ENCODE measurements at regions not wholly inside any gene's neighbourhood (a gene's known extent, or its start where the extent isn't known, plus 50 kb on each side); places are given as distances from the start of the nearest gene placed in this dataset.

DNA sequence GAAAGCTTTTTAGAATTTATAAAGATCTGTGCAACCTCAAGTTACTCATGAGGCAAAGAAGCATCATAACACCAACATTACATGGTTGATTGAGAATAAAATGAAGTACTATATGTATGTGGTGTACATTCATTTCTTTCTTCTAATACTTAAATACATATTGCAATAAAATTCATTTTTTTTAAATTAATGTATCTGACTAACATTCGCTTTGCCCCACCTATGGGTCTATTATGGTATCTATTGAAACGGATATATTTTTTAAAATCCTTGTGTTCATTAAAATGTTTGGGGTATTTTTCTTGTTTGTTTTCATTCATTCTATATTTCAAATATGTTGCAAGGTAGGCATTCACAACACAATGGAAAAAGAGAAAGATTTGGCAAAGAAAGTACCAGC is 237.5 kb downstream of the DSEL start:
- no peak overlapping the region for H3K14ac ChIP-seq (ENCODE audit: low read length)
- no peaks in the 10 kb centered on the region for H3K4me1 ChIP-seq (ENCODE audit: control insufficient read depth in 2 of 2, insufficient read depth in 1 of 2, low read depth in 1 of 2, low read length in 2 of 2)
- no peaks in the 10 kb centered on the region for H3K79me1 ChIP-seq (ENCODE audit: low read depth, low read length)
- no peak overlapping the region for H2AFZ ChIP-seq (ENCODE audit: low read length)
- no peak overlapping the region for H2BK15ac ChIP-seq (ENCODE audit: low read length)
- no peak for DNase-seq (ENCODE audit: low spot score)
- H3K4ac ChIP-seq (ENCODE audit: low read length) = no peak overlapping the region
- H3K27me3 ChIP-seq (ENCODE audit: control insufficient read depth in 3 of 3, insufficient read depth in 3 of 3, low read depth in 1 of 3, low read length in 3 of 3) = no peaks in the 10 kb centered on the region
- no peak overlapping the region for H4K8ac ChIP-seq (ENCODE audit: low read depth, low read length)
- H2BK120ac ChIP-seq (ENCODE audit: low read depth, low read length) = no peak overlapping the region
- H3K27ac ChIP-seq (replicated peaks; ENCODE audit: low read length) = no peak overlapping the region
- no peak overlapping the region for H4K91ac ChIP-seq (ENCODE audit: low read depth, low read length, poor library complexity)
- no peak overlapping the region for H3K4me2 ChIP-seq (ENCODE audit: insufficient read depth, low read length, poor library complexity, severe bottlenecking)
- no peak overlapping the region for H3K23ac ChIP-seq (ENCODE audit: low read depth, low read length, poor library complexity)
- H2BK12ac ChIP-seq (ENCODE audit: low read length) = no peak overlapping the region
- no peak overlapping the region for H2AK5ac ChIP-seq (ENCODE audit: low read depth, low read length)
- no peaks in the 10 kb centered on the region for H3K36me3 ChIP-seq (replicated peaks in 1 of 2; ENCODE audit: control insufficient read depth in 2 of 2, insufficient read depth in 2 of 2, low read length in 2 of 2)
- no peak overlapping the region for H3K9ac ChIP-seq (ENCODE audit: low read depth, low read length, poor library complexity)
- no peak overlapping the region for H2BK5ac ChIP-seq (ENCODE audit: low read length)
- H3K9me3 ChIP-seq (replicated peaks in 1 of 2; ENCODE audit: control insufficient read depth in 2 of 2, insufficient read depth in 1 of 2, low read depth in 1 of 2, low read length in 2 of 2) = no peaks in the 10 kb centered on the region
- no CpG with 5 or more reads among the region's 2 CpGs for WGBS, 2 donors (ENCODE audit: extremely low coverage in 2 of 2, insufficient read length in 2 of 2, insufficient replicate concordance in 1 of 2)
- H3K4me3 ChIP-seq (ENCODE audit: low read length in 2 of 2) = no peak overlapping the region
- no peak overlapping the region for H3K18ac ChIP-seq (ENCODE audit: low read length)

DNA sequence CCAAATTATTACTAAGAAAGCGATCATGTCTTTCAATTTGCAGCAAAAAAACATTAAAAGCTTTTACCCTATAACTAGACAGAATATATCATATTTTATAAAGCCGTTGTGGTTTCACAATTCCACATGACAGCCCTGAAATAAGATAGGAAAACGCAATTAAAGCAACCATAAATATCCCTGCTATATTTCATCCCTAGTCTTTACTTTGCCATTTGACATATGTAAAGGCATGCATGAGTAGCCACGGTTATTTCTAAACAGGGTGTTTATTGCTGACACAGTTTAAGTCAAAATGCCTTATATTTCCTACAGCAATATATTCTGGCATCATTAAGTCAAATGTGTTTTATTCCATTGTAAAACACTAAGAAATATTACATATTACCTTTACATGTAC is 239.9 kb downstream of the DSEL start:
- Histone ChIP-seq H3K9me3 (replicated peaks in 1 of 2; ENCODE audit: control insufficient read depth in 2 of 2, insufficient read depth in 1 of 2, low read depth in 1 of 2, low read length in 2 of 2) (no peaks in the 10 kb centered on the region), H3K79me1 (ENCODE audit: low read depth, low read length) (no peaks in the 10 kb centered on the region), H3K4me1 (ENCODE audit: control insufficient read depth in 2 of 2, insufficient read depth in 1 of 2, low read depth in 1 of 2, low read length in 2 of 2) (no peaks in the 10 kb centered on the region), H3K4ac (ENCODE audit: low read length) (no peak overlapping the region), H3K4me3 (ENCODE audit: low read length in 2 of 2) (no peak overlapping the region), H2AK5ac (ENCODE audit: low read depth, low read length) (no peak overlapping the region), H2BK120ac (ENCODE audit: low read depth, low read length) (no peak overlapping the region), H3K27me3 (ENCODE audit: control insufficient read depth in 3 of 3, insufficient read depth in 3 of 3, low read depth in 1 of 3, low read length in 3 of 3) (no peaks in the 10 kb centered on the region), H3K4me2 (ENCODE audit: insufficient read depth, low read length, poor library complexity, severe bottlenecking) (no peak overlapping the region), H4K91ac (ENCODE audit: low read depth, low read length, poor library complexity) (no peak overlapping the region), H3K9ac (ENCODE audit: low read depth, low read length, poor library complexity) (no peak overlapping the region), H3K27ac (replicated peaks; ENCODE audit: low read length) (no peak overlapping the region), H4K8ac (ENCODE audit: low read depth, low read length) (no peak overlapping the region), H2BK12ac (ENCODE audit: low read length) (no peak overlapping the region), H3K18ac (ENCODE audit: low read length) (no peak overlapping the region), H2BK5ac (ENCODE audit: low read length) (no peak overlapping the region), H3K14ac (ENCODE audit: low read length) (no peak overlapping the region), H3K36me3 (replicated peaks in 1 of 2; ENCODE audit: control insufficient read depth in 2 of 2, insufficient read depth in 2 of 2, low read length in 2 of 2) (no peaks in the 10 kb centered on the region), H3K23ac (ENCODE audit: low read depth, low read length, poor library complexity) (no peak overlapping the region), H2AFZ (ENCODE audit: low read length) (no peak overlapping the region), H2BK15ac (ENCODE audit: low read length) (no peak overlapping the region)
- DNase-seq (ENCODE audit: low spot score) = no peak
- whole genome bisulfite sequencing, 2 donors (ENCODE audit: extremely low coverage in 2 of 2, insufficient read length in 2 of 2, insufficient replicate concordance in 1 of 2) = no CpG with 5 or more reads among the region's 4 CpGs

DNA sequence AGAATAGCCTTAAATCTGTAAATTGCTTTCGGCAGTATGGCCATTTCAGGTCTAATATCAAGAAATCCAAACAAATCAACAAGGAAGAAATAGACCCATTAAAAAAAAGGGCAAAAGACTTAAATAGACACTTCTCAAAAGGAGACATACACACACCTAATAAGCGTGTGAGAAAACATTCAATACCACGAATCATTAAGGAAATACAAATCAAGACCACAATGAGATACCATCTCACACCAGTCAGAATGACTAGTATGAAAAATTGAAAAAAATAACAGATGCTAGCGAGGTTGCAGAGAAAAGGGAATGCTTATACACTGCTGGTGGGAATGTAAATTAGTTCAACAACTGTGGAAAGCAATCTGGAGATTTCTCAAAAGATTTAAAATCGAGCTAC is 243.2 kb downstream of the DSEL start:
- WGBS, 2 donors (ENCODE audit: extremely low coverage in 2 of 2, insufficient read length in 2 of 2, insufficient replicate concordance in 1 of 2) = no CpG with 5 or more reads among the region's 5 CpGs
- no peak overlapping the region for H4K91ac ChIP-seq (ENCODE audit: low read depth, low read length, poor library complexity)

DNA sequence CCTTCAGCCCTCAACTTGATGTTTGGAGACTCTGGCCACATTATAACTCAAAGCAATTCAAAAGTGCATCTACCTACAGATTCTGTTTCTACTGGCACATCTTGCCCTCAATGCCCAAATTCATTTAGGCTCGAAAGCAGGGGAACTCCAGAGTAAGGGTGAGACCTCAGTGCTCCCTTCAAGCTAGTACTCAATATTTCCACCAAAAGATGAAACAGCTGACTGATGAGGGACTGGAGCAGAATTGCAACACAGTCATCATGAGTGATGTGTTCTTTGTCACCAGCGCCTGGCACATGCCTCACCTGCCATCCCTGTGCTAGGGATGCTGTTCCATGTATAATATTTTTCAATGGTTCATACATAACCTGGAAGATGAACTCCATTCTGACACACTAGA is 247.3 kb downstream of the DSEL start:
- peaks cover 0 to 2% of the 10 kb centered on the region in 2 donors for H3K4me1 ChIP-seq (ENCODE audit: control insufficient read depth in 2 of 2, insufficient read depth in 1 of 2, low read depth in 1 of 2, low read length in 2 of 2)
- no peak overlapping the region for H3K23ac ChIP-seq (ENCODE audit: low read depth, low read length, poor library complexity)
- no peak overlapping the region for H3K4ac ChIP-seq (ENCODE audit: low read length)
- no peak overlapping the region for H4K91ac ChIP-seq (ENCODE audit: low read depth, low read length, poor library complexity)
- H3K14ac ChIP-seq (ENCODE audit: low read length) = no peak overlapping the region
- H3K4me3 ChIP-seq (ENCODE audit: low read length in 2 of 2) = no peak overlapping the region
- H3K9ac ChIP-seq (ENCODE audit: low read depth, low read length, poor library complexity) = no peak overlapping the region
- H3K27me3 ChIP-seq (ENCODE audit: control insufficient read depth in 3 of 3, insufficient read depth in 3 of 3, low read depth in 1 of 3, low read length in 3 of 3) = no peaks in the 10 kb centered on the region
- no peak overlapping the region for H2AK5ac ChIP-seq (ENCODE audit: low read depth, low read length)
- no peak overlapping the region for H2BK15ac ChIP-seq (ENCODE audit: low read length)
- WGBS, 2 donors (ENCODE audit: extremely low coverage in 2 of 2, insufficient read length in 2 of 2, insufficient replicate concordance in 1 of 2) = no CpG with 5 or more reads among the region's 2 CpGs
- no peaks in the 10 kb centered on the region for H3K9me3 ChIP-seq (replicated peaks in 1 of 2; ENCODE audit: control insufficient read depth in 2 of 2, insufficient read depth in 1 of 2, low read depth in 1 of 2, low read length in 2 of 2)
- no peak overlapping the region for H3K27ac ChIP-seq (replicated peaks; ENCODE audit: low read length)
- H3K4me2 ChIP-seq (ENCODE audit: insufficient read depth, low read length, poor library complexity, severe bottlenecking) = no peak overlapping the region
- H3K18ac ChIP-seq (ENCODE audit: low read length) = no peak overlapping the region
- no peak overlapping the region for H2BK12ac ChIP-seq (ENCODE audit: low read length)
- no peaks in the 10 kb centered on the region for H3K36me3 ChIP-seq (replicated peaks in 1 of 2; ENCODE audit: control insufficient read depth in 2 of 2, insufficient read depth in 2 of 2, low read length in 2 of 2)
- no peak overlapping the region for H2BK120ac ChIP-seq (ENCODE audit: low read depth, low read length)
- H2AFZ ChIP-seq (ENCODE audit: low read length) = no peak overlapping the region
- H3K79me1 ChIP-seq (ENCODE audit: low read depth, low read length) = no peaks in the 10 kb centered on the region
- DNase-seq (ENCODE audit: low spot score) = no peak
- H4K8ac ChIP-seq (ENCODE audit: low read depth, low read length) = no peak overlapping the region
- H2BK5ac ChIP-seq (ENCODE audit: low read length) = no peak overlapping the region

More for the DNA sequence above, 243.2 kb downstream of the DSEL start:
- no peak overlapping the region for H3K4ac ChIP-seq (ENCODE audit: low read length)
- H3K18ac ChIP-seq (ENCODE audit: low read length) = no peak overlapping the region
- no peak overlapping the region for H4K8ac ChIP-seq (ENCODE audit: low read depth, low read length)
- no peak overlapping the region for H3K27ac ChIP-seq (replicated peaks; ENCODE audit: low read length)
- no peak overlapping the region for H3K4me2 ChIP-seq (ENCODE audit: insufficient read depth, low read length, poor library complexity, severe bottlenecking)
- H3K79me1 ChIP-seq (ENCODE audit: low read depth, low read length) = no peaks in the 10 kb centered on the region
- no peak overlapping the region for H3K9ac ChIP-seq (ENCODE audit: low read depth, low read length, poor library complexity)
- no peak overlapping the region for H3K23ac ChIP-seq (ENCODE audit: low read depth, low read length, poor library complexity)
- H3K9me3 ChIP-seq (replicated peaks in 1 of 2; ENCODE audit: control insufficient read depth in 2 of 2, insufficient read depth in 1 of 2, low read depth in 1 of 2, low read length in 2 of 2) = no peaks in the 10 kb centered on the region
- no peaks in the 10 kb centered on the region for H3K4me1 ChIP-seq (ENCODE audit: control insufficient read depth in 2 of 2, insufficient read depth in 1 of 2, low read depth in 1 of 2, low read length in 2 of 2)
- no peak overlapping the region for H3K4me3 ChIP-seq (ENCODE audit: low read length in 2 of 2)
- H2BK15ac ChIP-seq (ENCODE audit: low read length) = no peak overlapping the region
- H2BK12ac ChIP-seq (ENCODE audit: low read length) = no peak overlapping the region
- H2BK120ac ChIP-seq (ENCODE audit: low read depth, low read length) = no peak overlapping the region
- H3K27me3 ChIP-seq (ENCODE audit: control insufficient read depth in 3 of 3, insufficient read depth in 3 of 3, low read depth in 1 of 3, low read length in 3 of 3) = no peaks in the 10 kb centered on the region
- no peak for DNase-seq (ENCODE audit: low spot score)
- no peaks in the 10 kb centered on the region for H3K36me3 ChIP-seq (replicated peaks in 1 of 2; ENCODE audit: control insufficient read depth in 2 of 2, insufficient read depth in 2 of 2, low read length in 2 of 2)
- H2BK5ac ChIP-seq (ENCODE audit: low read length) = no peak overlapping the region
- no peak overlapping the region for H2AK5ac ChIP-seq (ENCODE audit: low read depth, low read length)
- H2AFZ ChIP-seq (ENCODE audit: low read length) = no peak overlapping the region
- no peak overlapping the region for H3K14ac ChIP-seq (ENCODE audit: low read length)
